ENCODE measurements at regions not wholly inside any gene's neighbourhood (a gene's known extent, or its start where the extent isn't known, plus 50 kb on each side); places are given as distances from the start of the nearest gene placed in this dataset.
A peak's percentile ranks its signal among the peaks of the same experiment; 100 is the strongest.

- DNase-seq: no peak
Observed at GRCh38 chr4:163969291-163969690, 474.8 kb downstream of the TMA16 start.

GRCh38 chr4:163976588-163976987, 482.1 kb downstream of the TMA16 start:
- no peak for DNase-seq

- no peak for DNase-seq
Observed at GRCh38 chr4:163988391-163988790, 493.9 kb downstream of the TMA16 start.

- no peak for DNase-seq
Observed at GRCh38 chr4:163988865-163989264, 494.4 kb downstream of the TMA16 start.

- DNase-seq: no peak
Observed at GRCh38 chr4:163991298-163991865, 496.9 kb downstream of the TMA16 start.

- no peak for DNase-seq
Observed at GRCh38 chr4:164009435-164009834, 514.9 kb downstream of the TMA16 start.

GRCh38 chr4:164011791-164012190, 517.3 kb downstream of the TMA16 start:
- DNase-seq: no peak

GRCh38 chr4:164012396-164013027, 518.0 kb downstream of the TMA16 start:
- peak; percentile 15 for DNase-seq

GRCh38 chr4:164021947-164022346, 527.5 kb downstream of the TMA16 start:
- no peak for DNase-seq

- DNase-seq: no peak
Observed at GRCh38 chr4:164023214-164023613, 528.7 kb downstream of the TMA16 start.

- DNase-seq: no peak
Observed at GRCh38 chr4:164027805-164028204, 533.3 kb downstream of the TMA16 start.

GRCh38 chr4:164039482-164039881, 545.0 kb downstream of the TMA16 start:
- DNase-seq: no peak

- no peak for DNase-seq
Observed at GRCh38 chr4:164056426-164057142, 562.1 kb downstream of the TMA16 start.

GRCh38 chr4:164058776-164059445, 564.4 kb downstream of the TMA16 start:
- DNase-seq: no peak

GRCh38 chr4:164060456-164060855, 566.0 kb downstream of the TMA16 start:
- DNase-seq: no peak

GRCh38 chr4:164068392-164068791, 573.9 kb downstream of the TMA16 start:
- DNase-seq: no peak

GRCh38 chr4:164070625-164071024, 576.1 kb downstream of the TMA16 start:
- DNase-seq: no peak

- no peak for DNase-seq
Observed at GRCh38 chr4:164081371-164081770, 586.9 kb downstream of the TMA16 start.

GRCh38 chr4:164081801-164082200, 587.3 kb downstream of the TMA16 start:
- DNase-seq: no peak

- no peak for DNase-seq
Observed at GRCh38 chr4:164087733-164088132, 593.2 kb downstream of the TMA16 start.

- DNase-seq: no peak
Observed at GRCh38 chr4:164095313-164096110, 601.0 kb downstream of the TMA16 start.

GRCh38 chr4:164096766-164097518, 602.5 kb downstream of the TMA16 start:
- DNase-seq: no peak
